H1 (cell line): ENCODE measurements at regions not wholly inside any gene's neighbourhood (a gene's known extent, or its start where the extent isn't known, plus 50 kb on each side); places are given as distances from the start of the nearest gene placed in this dataset.
"Not testable (repeated sequence)": the region's sequence is repeated elsewhere in the genome, so short reads cannot be mapped to it uniquely, and the experiment has no call there.

ENCODE experiments used
- CTCF ChIA-PET: fragments of 300-600 bp; sonication (Branson Sonifier 250); formaldehyde crosslinking; loops from one replicate; lab custom pipeline; 2021; ENCODE audit not compliant: partially characterized antibody; lab: Charles Lee
- POLR2A ChIA-PET: fragments of 300-600 bp; sonication (Branson Sonifier 250); formaldehyde crosslinking; loops from one replicate; lab custom pipeline; 2021; ENCODE audit warnings: inconsistent platforms; ENCODE audit not compliant: partially characterized antibody; lab: Charles Lee
- DNase-seq, 2 experiments: peaks; one replicate each; pipeline versions ENCODE4 v3.0.0 to v3.0.0-alpha.2; 2010 to 2022; ENCODE audit warnings: low spot score in 2 of 2, low read depth in 1 of 2, mixed read lengths in 1 of 2
- FAIRE-seq: peaks from 2 replicates; lab custom pipeline; 2011; peaks lifted over from hg19 to GRCh38; lab: Jason Lieb, UNC
- H2AFZ ChIP-seq: 2 replicates; pipeline ENCODE4 v1.8.1; 2012; ENCODE audit warnings: low read length, inconsistent platforms
- H2AK5ac ChIP-seq: 2 replicates; pipeline ENCODE4 v1.6.1; 2013; ENCODE audit warnings: low read depth, low read length
- H2BK120ac ChIP-seq: replicated peaks from 2 replicates; pipeline ENCODE3; 2013; ENCODE audit warnings: low read depth, low read length, inconsistent platforms
- H2BK12ac ChIP-seq: 2 replicates; pipeline ENCODE4 v1.6.1; 2013; ENCODE audit warnings: low read depth, low read length
- H2BK15ac ChIP-seq: 2 replicates; pipeline ENCODE4 v1.6.1; 2013; ENCODE audit warnings: low read length
- H2BK20ac ChIP-seq: 2 replicates; pipeline ENCODE4 v1.6.1; 2013; ENCODE audit warnings: low read length
- H2BK5ac ChIP-seq: 2 replicates; pipeline ENCODE4 v1.6.1; 2013; ENCODE audit warnings: low read depth, low read length
- H3K14ac ChIP-seq: 2 replicates; pipeline ENCODE4 v1.6.1; 2013; ENCODE audit warnings: inconsistent platforms; ENCODE audit not compliant: insufficient read length
- H3K18ac ChIP-seq: 2 replicates; pipeline ENCODE4 v1.6.1; 2013; ENCODE audit warnings: low read length; ENCODE audit errors: extremely low read depth
- H3K23ac ChIP-seq: 2 replicates; pipeline ENCODE4 v1.6.1; 2013; ENCODE audit warnings: inconsistent platforms; ENCODE audit not compliant: insufficient read length
- H3K23me2 ChIP-seq: 2 replicates; pipeline ENCODE4 v1.6.1; 2013; ENCODE audit warnings: low read depth, low read length
- H3K27ac ChIP-seq: 2 replicates; pipeline ENCODE4 v1.6.1; 2011; ENCODE audit warnings: low read depth, low read length, inconsistent platforms
- H3K27me3 ChIP-seq, 4 experiments: replicated peaks in 1 of 4; 1 replicate in 1 of 4; 2 replicates in 3 of 4; pipeline versions ENCODE4 v1.6.1 to v1.8.1; 2011 to 2013; ENCODE audit warnings: low read length in 3 of 4, mild to moderate bottlenecking in 3 of 4, inconsistent platforms in 2 of 4, mixed read lengths in 2 of 4, moderate library complexity in 1 of 4; ENCODE audit not compliant: control insufficient read depth in 3 of 4, insufficient read depth in 3 of 4; ENCODE audit errors: extremely low read depth in 1 of 4
- H3K36me3 ChIP-seq, 4 experiments: 2 replicates each; pipeline versions ENCODE4 v1.6.1 to v1.8.1; 2011 to 2013; ENCODE audit warnings: mild to moderate bottlenecking in 4 of 4, low read length in 3 of 4, moderate library complexity in 2 of 4, control low read depth in 1 of 4, inconsistent platforms in 1 of 4; ENCODE audit not compliant: insufficient read depth in 4 of 4, control insufficient read depth in 2 of 4
- H3K4ac ChIP-seq: replicated peaks from 2 replicates; pipeline ENCODE3; 2013; ENCODE audit warnings: low read length, low read depth, mixed read lengths, inconsistent platforms; ENCODE audit not compliant: insufficient read length
- H3K4me1 ChIP-seq, 4 experiments: replicated peaks in 1 of 4; 1 replicate in 1 of 4; 2 replicates in 3 of 4; pipeline versions ENCODE4 v1.6.1 to v1.8.1; 2011 to 2013; ENCODE audit warnings: low read length in 3 of 4, inconsistent platforms in 2 of 4, mixed read lengths in 1 of 4; ENCODE audit not compliant: insufficient read depth in 4 of 4, control insufficient read depth in 3 of 4
- H3K4me2 ChIP-seq, 2 experiments: 2 replicates each; pipeline versions ENCODE4 v1.6.1 to v1.8.1; 2011 to 2013; ENCODE audit warnings: low read depth in 2 of 2, low read length in 2 of 2, control low read depth in 1 of 2, inconsistent platforms in 1 of 2, mild to moderate bottlenecking in 1 of 2; ENCODE audit not compliant: insufficient read depth in 1 of 2
- H3K4me3 ChIP-seq, 4 experiments: fragments of 200-600, 300-600 bp in 1 of 4; sonication (generic), shearing (Covaris generic), sonication (Bioruptor Twin) in 1 of 4; 2 replicates each; pipeline versions ENCODE4 v1.5.1 to v1.8.1; 2011 to 2016; ENCODE audit warnings: low read length in 4 of 4, low read depth in 3 of 4, control low read depth in 2 of 4, inconsistent platforms in 2 of 4, mild to moderate bottlenecking in 2 of 4, mixed read lengths in 1 of 4, moderate library complexity in 1 of 4; ENCODE audit not compliant: insufficient read depth in 2 of 4; ENCODE audit errors: extremely low read depth in 1 of 4
- H3K56ac ChIP-seq: replicated peaks from 2 replicates; pipeline ENCODE3; 2013; ENCODE audit warnings: low read depth, mild to moderate bottlenecking, mixed read lengths, low read length, inconsistent platforms; ENCODE audit not compliant: insufficient read length
- H3K79me1 ChIP-seq: 2 replicates; pipeline ENCODE4 v1.6.1; 2013; ENCODE audit warnings: low read depth, low read length, control low read depth
- H3K79me2 ChIP-seq, 2 experiments: 2 replicates each; pipeline versions ENCODE4 v1.6.1 to v1.8.1; 2012 to 2013; ENCODE audit warnings: low read length in 2 of 2, mild to moderate bottlenecking in 2 of 2, inconsistent platforms in 1 of 2; ENCODE audit not compliant: insufficient read depth in 2 of 2, control insufficient read depth in 1 of 2
- H3K9ac ChIP-seq, 4 experiments: replicated peaks in 1 of 4; 1 replicate in 1 of 4; 2 replicates in 3 of 4; pipeline versions ENCODE4 v1.6.1 to v1.8.1; 2011 to 2013; ENCODE audit warnings: low read depth in 3 of 4, low read length in 3 of 4, control low read depth in 2 of 4, mild to moderate bottlenecking in 2 of 4, moderate library complexity in 2 of 4, inconsistent platforms in 1 of 4; ENCODE audit errors: extremely low read depth in 1 of 4
- H3K9me3 ChIP-seq, 2 experiments: 2 replicates each; pipeline versions ENCODE4 v1.6.1 to v1.8.1; 2012 to 2013; ENCODE audit warnings: mild to moderate bottlenecking in 2 of 2, moderate library complexity in 2 of 2, control low read depth in 1 of 2, inconsistent platforms in 1 of 2, low read depth in 1 of 2, low read length in 1 of 2, mixed read lengths in 1 of 2; ENCODE audit not compliant: insufficient read depth in 2 of 2
- H4K20me1 ChIP-seq, 2 experiments: replicated peaks in 1 of 2; 2 replicates each; pipeline versions ENCODE3 to v1.8.1; 2011 to 2013; ENCODE audit warnings: inconsistent platforms in 2 of 2, low read length in 2 of 2, mild to moderate bottlenecking in 1 of 2; ENCODE audit not compliant: insufficient read depth in 2 of 2, control insufficient read depth in 1 of 2
- H4K5ac ChIP-seq: 2 replicates; pipeline ENCODE4 v1.6.1; 2013; ENCODE audit warnings: low read length, low read depth, mixed read lengths, inconsistent platforms; ENCODE audit not compliant: insufficient read length
- H4K8ac ChIP-seq: 2 replicates; pipeline ENCODE4 v1.8.0; 2013; ENCODE audit warnings: mild to moderate bottlenecking, moderate library complexity, low read length, inconsistent platforms; ENCODE audit not compliant: insufficient read depth; ENCODE audit errors: extremely low read depth
- H4K91ac ChIP-seq: replicated peaks from 2 replicates; pipeline ENCODE3; 2013; ENCODE audit warnings: low read length, mixed read lengths, inconsistent platforms; ENCODE audit not compliant: insufficient read length
- WGBS, 2 experiments: shearing (Covaris generic) in 1 of 2; methylation state at CpG; one replicate each; pipeline versions ENCODE4 v1.1.6 to v1.1.7; 2013 to 2015; ENCODE audit warnings: low lambda C conversion rate in 2 of 2, mixed read lengths in 2 of 2, inconsistent platforms in 1 of 2, low coverage in 1 of 2, missing lambda C conversion rate in 1 of 2; ENCODE audit not compliant: insufficient replicate concordance in 2 of 2, insufficient coverage in 1 of 2, insufficient read length in 1 of 2; ENCODE audit errors: extremely low coverage in 1 of 2, missing lambda C conversion rate in 1 of 2; 5-methylcytosine and 5-hydroxymethylcytosine counted together

DNA sequence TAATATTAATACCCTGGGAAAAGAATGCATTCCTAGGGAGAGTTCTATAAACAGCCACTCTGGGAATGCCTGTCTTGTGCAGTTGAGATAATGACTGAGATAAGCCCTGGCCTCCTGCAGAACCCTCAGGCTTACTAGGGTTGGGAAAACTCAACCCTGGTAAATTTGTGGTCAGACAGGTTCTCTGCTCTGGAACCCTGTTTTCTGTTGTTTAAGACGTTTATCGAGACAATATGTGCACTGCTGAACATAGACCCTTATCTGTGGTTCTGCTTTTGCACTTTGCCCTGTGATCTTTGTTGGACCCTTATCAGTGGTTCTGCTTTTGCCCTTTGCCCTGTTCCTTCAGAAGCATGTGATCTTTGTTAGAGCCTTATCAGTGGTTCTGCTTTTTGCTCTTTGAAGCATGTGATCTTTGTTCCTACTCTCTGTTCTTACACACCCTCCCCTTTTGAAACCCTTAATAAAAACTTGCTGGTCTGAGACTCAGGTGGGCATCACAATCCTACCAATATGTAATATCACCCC is 2754.0 kb downstream of the PCDH9 start:
- H3K79me2 ChIP-seq, H2BK120ac ChIP-seq, H2AFZ ChIP-seq, H3K18ac ChIP-seq, H3K4me3 ChIP-seq, H3K27ac ChIP-seq, H3K23me2 ChIP-seq, H3K79me1 ChIP-seq, H4K91ac ChIP-seq, H3K4me2 ChIP-seq, H4K5ac ChIP-seq, POLR2A ChIA-PET, H3K56ac ChIP-seq, H2AK5ac ChIP-seq, H3K23ac ChIP-seq, DNase-seq, H3K14ac ChIP-seq, H3K27me3 ChIP-seq, H2BK5ac ChIP-seq, H2BK20ac ChIP-seq, H3K4me1 ChIP-seq, H2BK12ac ChIP-seq, FAIRE-seq, H3K4ac ChIP-seq, H2BK15ac ChIP-seq, H3K9me3 ChIP-seq, H4K20me1 ChIP-seq, H4K8ac ChIP-seq, CTCF ChIA-PET, H3K36me3 ChIP-seq, H3K9ac ChIP-seq: not testable (repeated sequence)
- WGBS, 2 experiments: 92% methylated on average over 2 of the region's 2 CpGs; no CpG with 5 or more reads in 1 of the 2 experiments
